ENCODE measurements at regions not wholly inside any gene's neighbourhood (a gene's known extent, or its start where the extent isn't known, plus 50 kb on each side); places are given as distances from the start of the nearest gene placed in this dataset.

GRCh38 chr17:5705081-5705875, 121.0 kb upstream of the NLRP1 start:
- H3K4me1 Mint-ChIP-seq, result peaks cover 27% of the 10 kb centered on the region

GRCh38 chr17:5705876-5706576, 121.7 kb upstream of the NLRP1 start:
- Mint-ChIP-seq H3K36me3 (ENCODE audit: low read depth) (peaks cover 6% of the 10 kb centered on the region; the same call in 1 of the 3 replicates), H3K9me3 (peaks cover 12% of the 10 kb centered on the region; the same call in 2 of the 3 replicates), H3K4me1 (peaks cover 20% of the 10 kb centered on the region), H3K27me3 (ENCODE audit: insufficient read depth, low read depth, poor library complexity) (peaks cover 5% of the 10 kb centered on the region), H3K4me3 (no peak overlapping the region), H3K27ac (no peak overlapping the region; the same call in 1 of the 2 replicates)
- no peak for ATAC-seq
- Histone ChIP-seq H3K36me3 (ENCODE audit: insufficient read depth) (no peaks in the 10 kb centered on the region), H4K20me1 (replicated peaks; ENCODE audit: insufficient read depth) (no peaks in the 10 kb centered on the region), H3K4me1 (ENCODE audit: insufficient read depth) (peaks cover 7% of the 10 kb centered on the region), H3K4me3 (no peak overlapping the region), H3K79me2 (replicated peaks; ENCODE audit: insufficient read depth) (no peaks in the 10 kb centered on the region), H3K4me2 (no peak overlapping the region), H3K27me3 (ENCODE audit: insufficient read depth) (no peaks in the 10 kb centered on the region), H3K27ac (ENCODE audit: low read depth) (no peak overlapping the region), H3K9me2 (ENCODE audit: insufficient read depth) (no peaks in the 10 kb centered on the region), H2AFZ (peak overlapping the region; percentile 45; the same call in 1 of the 2 replicates), H3F3A (replicated peaks; ENCODE audit: low read depth) (no peaks in the 10 kb centered on the region)
- no peak for DNase-seq (ENCODE audit: low spot score)
- TF ChIP-seq ETS1 (IDR thresholded peaks at IDR 0.05) (no peak), REST (IDR thresholded peaks at IDR 0.05; ENCODE audit: unreplicated experiment) (no peak), EZH2 (IDR thresholded peaks at IDR 0.05; ENCODE audit: low read depth, unreplicated experiment) (no peak), POLR2AphosphoS5 (IDR thresholded peaks at IDR 0.05; ENCODE audit: low read depth) (no peak), CTCF (conservative IDR thresholded peaks at IDR 0.05; ENCODE audit: low read depth in 2 of 2) (no peak), EZH2phosphoT487 (IDR thresholded peaks at IDR 0.05; ENCODE audit: unreplicated experiment) (no peak), ZNF331 (CRISPR knock-in tag; IDR thresholded peaks at IDR 0.05; ENCODE audit: low read depth) (no peak)

More at GRCh38 chr17:5705081-5705875, 121.0 kb upstream of the NLRP1 start:
- Histone ChIP-seq H3K27ac (ENCODE audit: low read depth) (no peak overlapping the region), H3F3A (replicated peaks; ENCODE audit: low read depth) (no peaks in the 10 kb centered on the region), H3K4me2 (peak overlapping the region; percentile 43; the same call in 1 of the 2 replicates), H2AFZ (no peak overlapping the region), H3K27me3 (ENCODE audit: insufficient read depth) (no peaks in the 10 kb centered on the region), H3K4me3 (no peak overlapping the region), H3K4me1 (ENCODE audit: insufficient read depth) (peaks cover 15% of the 10 kb centered on the region), H3K9me2 (ENCODE audit: insufficient read depth) (no peaks in the 10 kb centered on the region), H3K36me3 (ENCODE audit: insufficient read depth) (no peaks in the 10 kb centered on the region), H4K20me1 (replicated peaks; ENCODE audit: insufficient read depth) (no peaks in the 10 kb centered on the region), H3K79me2 (replicated peaks; ENCODE audit: insufficient read depth) (no peaks in the 10 kb centered on the region)
- H3K4me3 Mint-ChIP-seq, result no peak overlapping the region
- peaks cover 5% of the 10 kb centered on the region for H3K27me3 Mint-ChIP-seq (ENCODE audit: insufficient read depth, low read depth, poor library complexity)
- peak; percentile 57 for ATAC-seq
- peaks cover 6% of the 10 kb centered on the region; the same call in 1 of the 3 replicates for H3K36me3 Mint-ChIP-seq (ENCODE audit: low read depth)
- peak; percentile 80 for DNase-seq (ENCODE audit: low spot score)
- H3K27ac Mint-ChIP-seq, result no peak overlapping the region
- TF ChIP-seq CTCF (conservative IDR thresholded peaks at IDR 0.05; ENCODE audit: low read depth in 2 of 2), result peak; percentile 70
- no peak for TF ChIP-seq NANOG (IDR thresholded peaks at IDR 0.05; ENCODE audit: borderline replicate concordance)
- H3K9me3 Mint-ChIP-seq, result peaks cover 9% of the 10 kb centered on the region; the same call in 2 of the 3 replicates
